SK-N-SH treated with all-trans-retinoic acid at 6 μM for 48 hours (cell line): ENCODE measurements at regions not wholly inside any gene's neighbourhood (a gene's known extent, or its start where the extent isn't known, plus 50 kb on each side); places are given as distances from the start of the nearest gene placed in this dataset.

Source experiments
- BACH2 ChIP-seq: fragments of 250-450 bp; sonication (Bioruptor Pico); IDR thresholded peaks from 2 replicates; pipeline ENCODE4 v1.9.0; 2021; ENCODE audit warnings: mild to moderate bottlenecking, borderline replicate concordance
- CSDC2 ChIP-seq: fragments of 250-450 bp; sonication (Bioruptor Pico); IDR thresholded peaks from 2 replicates; pipeline ENCODE4 v1.5.0; 2020; ENCODE audit warnings: mild to moderate bottlenecking, moderate library complexity
- RARB ChIP-seq: fragments of 250-450 bp; sonication (Bioruptor Pico); IDR thresholded peaks from 2 replicates; pipeline ENCODE4 v1.8.0; 2021; ENCODE audit warnings: mild to moderate bottlenecking, moderate library complexity
- TOX ChIP-seq: fragments of 250-450 bp; sonication (Bioruptor Pico); IDR thresholded peaks from 2 replicates; pipeline ENCODE4 v1.8.0; 2021; ENCODE audit warnings: mild to moderate bottlenecking, moderate library complexity, borderline replicate concordance
- ZC3H10 ChIP-seq: fragments of 250-450 bp; sonication (Bioruptor Pico); IDR thresholded peaks from 2 replicates; pipeline ENCODE4 v1.5.1; 2021; ENCODE audit warnings: mild to moderate bottlenecking, moderate library complexity
- ZFP30 ChIP-seq: fragments of 450-650 bp; formaldehyde crosslinking; IDR thresholded peaks from 2 replicates; pipeline ENCODE4 v1.5.0; 2022; ENCODE audit warnings: mild to moderate bottlenecking, moderate library complexity
- ZNF565 ChIP-seq: fragments of 450-650 bp; formaldehyde crosslinking; conservative IDR thresholded peaks from 2 replicates; pipeline ENCODE4 v1.5.0; 2020; ENCODE audit warnings: low read depth, mild to moderate bottlenecking, moderate library complexity
- ZNF70 ChIP-seq: fragments of 450-650 bp; formaldehyde crosslinking; IDR thresholded peaks from 2 replicates; pipeline ENCODE4 v1.5.0; 2020; ENCODE audit warnings: mild to moderate bottlenecking, moderate library complexity
- ZNF8 ChIP-seq: fragments of 450-650 bp; formaldehyde crosslinking; IDR thresholded peaks from 2 replicates; pipeline ENCODE4 v1.5.0; 2020; ENCODE audit warnings: mild to moderate bottlenecking, moderate library complexity
- TF ChIP-seq, protein P1 (sequence below): fragments of 250-450 bp; sonication (Bioruptor Pico); IDR thresholded peaks from 2 replicates; pipeline ENCODE4 v1.5.1; 2020; ENCODE audit warnings: low read depth, mild to moderate bottlenecking, moderate library complexity
- TF ChIP-seq, protein P2 (sequence below): fragments of 250-450 bp; sonication (Bioruptor Pico); IDR thresholded peaks from 2 replicates; pipeline ENCODE4 v1.8.0; 2020; ENCODE audit warnings: mild to moderate bottlenecking, moderate library complexity, borderline replicate concordance

DNA sequence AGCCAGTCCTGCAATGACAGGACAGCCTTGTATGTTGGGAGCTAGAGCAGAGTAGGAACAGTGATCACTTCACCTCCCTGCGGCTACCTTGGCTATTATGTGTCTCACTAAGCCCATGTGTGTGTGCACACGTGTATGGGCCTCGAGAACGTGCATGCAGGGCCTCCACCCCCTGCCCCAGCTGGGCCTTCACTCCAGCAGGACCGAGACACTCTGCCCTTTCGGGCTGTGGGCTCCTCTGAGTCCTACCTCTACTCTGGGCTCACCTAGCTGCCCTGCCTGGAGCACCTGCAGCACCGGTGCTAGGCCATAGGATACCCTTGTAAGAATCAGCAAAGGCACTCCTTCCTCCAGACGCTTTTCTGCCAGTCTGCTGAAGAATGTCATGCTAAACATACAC is 77.5 kb downstream of the LINGO1 start:
- TF ChIP-seq RARB (no peak), ZNF565 (CRISPR knock-in tag) (no peak), TOX (no peak), ZNF8 (no peak), ZFP30 (no peak), ZNF70 (CRISPR knock-in tag) (no peak), BACH2 (CRISPR knock-in tag) (no peak), ZC3H10 (no peak), CSDC2 (no peak)
- TF ChIP-seq, protein P1, sequence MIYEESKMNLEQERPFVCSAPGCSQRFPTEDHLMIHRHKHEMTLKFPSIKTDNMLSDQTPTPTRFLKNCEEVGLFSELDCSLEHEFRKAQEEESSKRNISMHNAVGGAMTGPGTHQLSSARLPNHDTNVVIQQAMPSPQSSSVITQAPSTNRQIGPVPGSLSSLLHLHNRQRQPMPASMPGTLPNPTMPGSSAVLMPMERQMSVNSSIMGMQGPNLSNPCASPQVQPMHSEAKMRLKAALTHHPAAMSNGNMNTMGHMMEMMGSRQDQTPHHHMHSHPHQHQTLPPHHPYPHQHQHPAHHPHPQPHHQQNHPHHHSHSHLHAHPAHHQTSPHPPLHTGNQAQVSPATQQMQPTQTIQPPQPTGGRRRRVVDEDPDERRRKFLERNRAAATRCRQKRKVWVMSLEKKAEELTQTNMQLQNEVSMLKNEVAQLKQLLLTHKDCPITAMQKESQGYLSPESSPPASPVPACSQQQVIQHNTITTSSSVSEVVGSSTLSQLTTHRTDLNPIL (CRISPR knock-in tag), result no peak
- TF ChIP-seq, protein P2, sequence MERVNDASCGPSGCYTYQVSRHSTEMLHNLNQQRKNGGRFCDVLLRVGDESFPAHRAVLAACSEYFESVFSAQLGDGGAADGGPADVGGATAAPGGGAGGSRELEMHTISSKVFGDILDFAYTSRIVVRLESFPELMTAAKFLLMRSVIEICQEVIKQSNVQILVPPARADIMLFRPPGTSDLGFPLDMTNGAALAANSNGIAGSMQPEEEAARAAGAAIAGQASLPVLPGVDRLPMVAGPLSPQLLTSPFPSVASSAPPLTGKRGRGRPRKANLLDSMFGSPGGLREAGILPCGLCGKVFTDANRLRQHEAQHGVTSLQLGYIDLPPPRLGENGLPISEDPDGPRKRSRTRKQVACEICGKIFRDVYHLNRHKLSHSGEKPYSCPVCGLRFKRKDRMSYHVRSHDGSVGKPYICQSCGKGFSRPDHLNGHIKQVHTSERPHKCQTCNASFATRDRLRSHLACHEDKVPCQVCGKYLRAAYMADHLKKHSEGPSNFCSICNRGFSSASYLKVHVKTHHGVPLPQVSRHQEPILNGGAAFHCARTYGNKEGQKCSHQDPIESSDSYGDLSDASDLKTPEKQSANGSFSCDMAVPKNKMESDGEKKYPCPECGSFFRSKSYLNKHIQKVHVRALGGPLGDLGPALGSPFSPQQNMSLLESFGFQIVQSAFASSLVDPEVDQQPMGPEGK (CRISPR knock-in tag), result no peak
